HFFc6 (cell line): ENCODE measurements at regions not wholly inside any gene's neighbourhood (a gene's known extent, or its start where the extent isn't known, plus 50 kb on each side); places are given as distances from the start of the nearest gene placed in this dataset.

Experiments
- DNase-seq: peaks from one replicate; pipeline ENCODE4 v3.0.0-alpha.2; 2018
- H3K27ac Mint-ChIP-seq: 2 replicates; pipeline ENCODE4 v1.8.0; 2020; ENCODE audit warnings: mild to moderate bottlenecking, mixed read lengths
- H3K27me3 Mint-ChIP-seq: 2 replicates; pipeline ENCODE4 v1.8.0; 2021; ENCODE audit warnings: mild to moderate bottlenecking, moderate library complexity, mixed read lengths; ENCODE audit not compliant: insufficient read depth
- H3K36me3 Mint-ChIP-seq: 2 replicates; pipeline ENCODE4 v1.8.0; 2021; ENCODE audit warnings: low read depth, mixed read lengths
- H3K4me1 Mint-ChIP-seq: 2 replicates; pipeline ENCODE4 v1.8.0; 2020; ENCODE audit warnings: low read depth, mixed read lengths
- H3K4me3 Mint-ChIP-seq: 2 replicates; pipeline ENCODE4 v1.8.0; 2020; ENCODE audit warnings: mild to moderate bottlenecking, moderate library complexity, mixed read lengths
- H3K9me3 Mint-ChIP-seq: 2 replicates; pipeline ENCODE4 v1.8.0; 2020; ENCODE audit warnings: mild to moderate bottlenecking, mixed read lengths
- TF ChIP-seq, protein P1 (sequence below): fragments of 200-600 bp; sonication (generic); IDR thresholded peaks from 2 replicates; pipeline ENCODE4 v1.5.0; 2021; ENCODE audit warnings: antibody characterized with exemption, mild to moderate bottlenecking

DNA sequence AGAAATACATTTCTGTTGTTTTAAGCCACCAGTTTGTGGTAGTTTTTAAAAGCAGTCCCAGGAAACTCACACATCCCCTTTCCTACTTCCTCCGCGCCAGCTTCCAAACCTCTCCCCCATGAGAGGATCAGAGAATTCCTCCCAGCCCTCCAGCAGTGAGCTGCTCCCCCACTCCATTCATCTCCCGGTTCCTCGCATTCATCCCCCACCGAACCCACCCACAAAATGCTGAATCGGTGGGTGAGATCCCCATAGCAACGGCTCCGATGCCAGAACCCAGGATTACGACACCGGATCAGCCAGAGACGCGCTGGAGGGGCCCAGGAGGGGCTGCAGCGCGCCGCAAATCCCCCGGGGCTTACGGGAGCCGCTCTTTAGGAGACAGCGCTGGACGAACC, 251.4 kb upstream of the RPL38 start:
- no peak for DNase-seq
- Mint-ChIP-seq H3K9me3 (peaks cover 40% of the 10 kb centered on the region), H3K4me1 (no peaks in the 10 kb centered on the region), H3K27ac (no peak overlapping the region), H3K4me3 (no peak overlapping the region), H3K27me3 (no peaks in the 10 kb centered on the region), H3K36me3 (no peaks in the 10 kb centered on the region)
- TF ChIP-seq, protein P1, sequence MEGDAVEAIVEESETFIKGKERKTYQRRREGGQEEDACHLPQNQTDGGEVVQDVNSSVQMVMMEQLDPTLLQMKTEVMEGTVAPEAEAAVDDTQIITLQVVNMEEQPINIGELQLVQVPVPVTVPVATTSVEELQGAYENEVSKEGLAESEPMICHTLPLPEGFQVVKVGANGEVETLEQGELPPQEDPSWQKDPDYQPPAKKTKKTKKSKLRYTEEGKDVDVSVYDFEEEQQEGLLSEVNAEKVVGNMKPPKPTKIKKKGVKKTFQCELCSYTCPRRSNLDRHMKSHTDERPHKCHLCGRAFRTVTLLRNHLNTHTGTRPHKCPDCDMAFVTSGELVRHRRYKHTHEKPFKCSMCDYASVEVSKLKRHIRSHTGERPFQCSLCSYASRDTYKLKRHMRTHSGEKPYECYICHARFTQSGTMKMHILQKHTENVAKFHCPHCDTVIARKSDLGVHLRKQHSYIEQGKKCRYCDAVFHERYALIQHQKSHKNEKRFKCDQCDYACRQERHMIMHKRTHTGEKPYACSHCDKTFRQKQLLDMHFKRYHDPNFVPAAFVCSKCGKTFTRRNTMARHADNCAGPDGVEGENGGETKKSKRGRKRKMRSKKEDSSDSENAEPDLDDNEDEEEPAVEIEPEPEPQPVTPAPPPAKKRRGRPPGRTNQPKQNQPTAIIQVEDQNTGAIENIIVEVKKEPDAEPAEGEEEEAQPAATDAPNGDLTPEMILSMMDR = no peak

DNA sequence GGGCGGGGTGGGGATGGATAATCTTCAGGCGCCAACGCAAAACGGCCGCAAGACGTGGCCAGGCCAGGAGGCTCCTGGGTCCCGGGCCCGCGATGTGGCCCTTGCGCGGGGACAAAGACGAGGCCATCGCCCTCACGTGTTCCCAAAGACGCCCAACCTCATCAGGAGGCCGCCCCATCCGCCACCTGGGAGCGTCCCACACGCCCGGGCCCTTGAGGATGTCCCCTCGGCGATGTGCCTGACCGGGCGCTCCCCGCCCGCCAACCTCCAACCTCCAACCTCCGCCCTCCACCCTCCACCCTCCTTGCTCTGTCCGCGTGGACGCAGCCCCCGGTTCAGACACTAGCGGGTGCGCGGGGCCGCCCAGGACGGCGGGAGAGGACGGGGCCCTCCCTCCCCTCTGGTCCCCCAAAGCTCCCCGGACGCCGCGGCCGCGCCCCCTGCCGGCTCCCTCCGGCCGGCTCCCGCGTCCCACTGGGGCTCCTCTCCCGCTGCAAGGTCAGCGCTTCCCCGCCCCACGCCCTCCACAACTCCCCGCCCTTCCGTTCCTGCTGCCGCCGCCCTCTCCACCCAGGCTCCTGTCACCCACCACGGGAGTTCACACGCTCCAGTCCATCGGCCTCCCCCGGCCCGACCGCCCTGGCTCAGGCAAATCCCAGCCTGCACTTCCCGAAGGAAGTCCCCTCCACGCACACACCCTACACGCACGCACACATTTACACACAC, 250.8 kb upstream of the RPL38 start:
- TF ChIP-seq, protein P1 = no peak
- no peak for DNase-seq
- H3K27ac Mint-ChIP-seq = no peak overlapping the region
- H3K36me3 Mint-ChIP-seq = no peaks in the 10 kb centered on the region
- H3K4me1 Mint-ChIP-seq = no peaks in the 10 kb centered on the region
- H3K27me3 Mint-ChIP-seq = no peaks in the 10 kb centered on the region
- H3K4me3 Mint-ChIP-seq = no peak overlapping the region
- peaks cover 36% of the 10 kb centered on the region for H3K9me3 Mint-ChIP-seq

DNA sequence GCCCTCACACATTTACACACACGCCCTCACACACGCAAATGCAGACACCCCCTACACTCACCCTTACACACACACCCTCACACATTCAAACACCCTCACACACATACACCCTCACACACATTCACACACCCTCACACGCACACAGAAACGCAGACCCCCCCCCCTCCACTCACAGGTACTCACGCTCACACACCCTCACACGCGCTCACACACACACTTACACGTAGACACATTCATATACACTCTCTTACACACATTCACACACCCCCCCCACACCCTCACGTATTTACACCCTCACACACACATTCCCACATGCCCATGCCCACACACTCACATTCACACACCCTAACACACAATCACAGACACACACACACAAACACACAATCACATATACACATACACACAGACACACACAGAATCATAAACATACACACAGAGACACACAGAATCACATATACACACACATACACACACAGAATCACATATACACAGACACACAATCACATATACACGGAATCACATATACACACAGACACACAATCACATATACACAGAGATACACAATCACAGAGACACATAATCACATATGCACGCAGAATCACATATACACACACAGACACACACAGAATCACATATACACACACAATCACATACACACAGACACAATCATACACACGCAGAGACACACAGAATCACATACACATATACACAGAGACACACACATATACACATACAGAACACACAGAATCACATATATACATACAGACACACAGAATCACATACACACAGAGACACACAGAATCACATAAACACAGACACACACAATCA, 250.1 kb upstream of the RPL38 start:
- H3K4me1 Mint-ChIP-seq = no peaks in the 10 kb centered on the region
- no peak overlapping the region for H3K4me3 Mint-ChIP-seq
- DNase-seq = no peak
- H3K36me3 Mint-ChIP-seq = no peaks in the 10 kb centered on the region
- peaks cover 28% of the 10 kb centered on the region for H3K9me3 Mint-ChIP-seq
- H3K27ac Mint-ChIP-seq = no peak overlapping the region
- no peaks in the 10 kb centered on the region for H3K27me3 Mint-ChIP-seq
- TF ChIP-seq, protein P1 = no peak

DNA sequence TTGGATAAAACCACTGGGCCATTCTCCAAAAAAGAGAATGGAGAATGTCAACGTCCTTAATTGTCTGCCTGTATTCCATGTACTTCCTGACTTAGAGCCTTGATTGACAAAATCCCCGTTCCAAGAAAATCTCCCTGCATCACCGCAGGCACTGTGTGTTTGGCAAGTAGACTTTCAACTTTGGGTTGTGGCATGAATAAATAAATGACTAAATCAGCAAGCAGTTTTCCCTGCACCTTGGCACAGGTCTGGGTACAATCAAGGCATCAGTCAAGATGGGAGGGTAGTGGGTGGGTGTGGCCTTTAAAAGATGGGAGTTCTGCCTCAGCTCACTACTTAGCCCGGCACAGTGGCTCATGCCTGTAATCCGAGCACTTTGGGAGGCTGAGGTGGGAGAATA, 248.5 kb upstream of the RPL38 start:
- Mint-ChIP-seq H3K36me3 (0 out of 2 replicates have a peak, but pooled peaks cover 2% of the 10 kb centered on the region), H3K4me1 (no peaks in the 10 kb centered on the region), H3K27ac (no peak overlapping the region), H3K9me3 (peaks cover 31% of the 10 kb centered on the region), H3K4me3 (no peak overlapping the region), H3K27me3 (no peaks in the 10 kb centered on the region)
- TF ChIP-seq, protein P1 = no peak
- no peak for DNase-seq

DNA sequence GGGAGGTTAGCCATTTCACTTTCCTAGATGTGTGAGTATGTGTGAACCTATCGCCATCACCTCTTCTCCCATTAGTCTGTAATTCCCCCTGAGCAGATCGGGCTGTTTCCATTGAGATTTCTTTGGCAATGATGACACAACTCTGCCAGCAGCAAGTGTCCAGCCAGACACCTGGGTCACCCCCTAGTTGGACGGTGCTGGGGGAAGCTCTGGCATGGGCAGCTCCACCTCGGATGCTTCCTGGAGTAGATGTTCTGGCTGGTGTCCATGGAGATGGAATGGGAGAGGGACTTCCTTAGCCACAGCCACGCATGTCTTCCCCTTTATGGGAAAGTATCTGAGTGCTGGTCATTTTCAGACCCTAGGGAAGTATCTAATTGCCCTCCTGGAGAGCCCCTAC, 247.9 kb upstream of the RPL38 start:
- Mint-ChIP-seq H3K36me3 (0 out of 2 replicates have a peak, but pooled peaks cover 5% of the 10 kb centered on the region), H3K4me3 (no peak overlapping the region), H3K27me3 (no peaks in the 10 kb centered on the region), H3K27ac (no peak overlapping the region), H3K9me3 (peaks cover 37% of the 10 kb centered on the region), H3K4me1 (no peaks in the 10 kb centered on the region)
- no peak for DNase-seq
- TF ChIP-seq, protein P1 = no peak
